Stimulated activated CD4-positive, alpha-beta T cell treated with anti-CD3 and anti-CD28 coated beads, Interleukin-2, amount 100 ng/mL, for 48 hours (primary cell): ENCODE measurements at regions not wholly inside any gene's neighbourhood (a gene's known extent, or its start where the extent isn't known, plus 50 kb on each side); places are given as distances from the start of the nearest gene placed in this dataset.

Experiments used
- DNase-seq, 2 donors: peaks; one replicate each; pipeline ENCODE4 v3.0.0-alpha.2; 2020

GRCh38 chr9:106689089-106689488 is 173.9 kb upstream of the ZNF462 start:
- no peak for DNase-seq

- no peak for DNase-seq
Observed at GRCh38 chr9:106691627-106692026, 171.3 kb upstream of the ZNF462 start.

- DNase-seq: no peak
Observed at GRCh38 chr9:106693558-106693957, 169.4 kb upstream of the ZNF462 start.

GRCh38 chr9:106696804-106697203 is 166.2 kb upstream of the ZNF462 start:
- no peak for DNase-seq

GRCh38 chr9:106697390-106697749 is 165.6 kb upstream of the ZNF462 start:
- no peak for DNase-seq

GRCh38 chr9:106697750-106698502 is 165.0 kb upstream of the ZNF462 start:
- no peak for DNase-seq

- no peak for DNase-seq
Observed at GRCh38 chr9:106700676-106701075, 162.3 kb upstream of the ZNF462 start.

- no peak for DNase-seq
Observed at GRCh38 chr9:106701611-106702010, 161.4 kb upstream of the ZNF462 start.

- no peak for DNase-seq
Observed at GRCh38 chr9:106704056-106704615, 158.8 kb upstream of the ZNF462 start.

- DNase-seq: no peak
Observed at GRCh38 chr9:106707291-106707690, 155.7 kb upstream of the ZNF462 start.

- DNase-seq: no peak
Observed at GRCh38 chr9:106707738-106708474, 155.1 kb upstream of the ZNF462 start.

GRCh38 chr9:106708475-106709146 is 154.4 kb upstream of the ZNF462 start:
- no peak for DNase-seq

- no peak for DNase-seq
Observed at GRCh38 chr9:106712279-106712678, 150.7 kb upstream of the ZNF462 start.

- DNase-seq: no peak
Observed at GRCh38 chr9:106713206-106713605, 149.8 kb upstream of the ZNF462 start.

- no peak for DNase-seq
Observed at GRCh38 chr9:106716820-106717219, 146.1 kb upstream of the ZNF462 start.

- no peak for DNase-seq
Observed at GRCh38 chr9:106717686-106718085, 145.3 kb upstream of the ZNF462 start.

GRCh38 chr9:106718936-106719335 is 144.0 kb upstream of the ZNF462 start:
- DNase-seq: no peak

- DNase-seq: no peak
Observed at GRCh38 chr9:106722051-106722753, 140.8 kb upstream of the ZNF462 start.

GRCh38 chr9:106723926-106724325 is 139.0 kb upstream of the ZNF462 start:
- DNase-seq: no peak

GRCh38 chr9:106724566-106724965 is 138.4 kb upstream of the ZNF462 start:
- no peak for DNase-seq

- no peak for DNase-seq
Observed at GRCh38 chr9:106726070-106726815, 136.7 kb upstream of the ZNF462 start.

GRCh38 chr9:106727969-106728368 is 135.0 kb upstream of the ZNF462 start:
- DNase-seq: no peak
